LNCaP clone FGC (cell line): ENCODE measurements at regions not wholly inside any gene's neighbourhood (a gene's known extent, or its start where the extent isn't known, plus 50 kb on each side); places are given as distances from the start of the nearest gene placed in this dataset.
A peak's percentile ranks its signal among the peaks of the same experiment; 100 is the strongest.

ENCODE experiments used
- DNase-seq: peaks from one replicate; pipeline ENCODE4 v3.0.0-alpha.2; 2011; ENCODE audit warnings: low read depth
- H3K4me3 ChIP-seq: 2 replicates; pipeline ENCODE4 v1.5.1; 2011; ENCODE audit warnings: mild to moderate bottlenecking, low read depth, low read length, control low read depth
- CTCF ChIP-seq: IDR thresholded peaks from 2 replicates; pipeline ENCODE4 v1.5.1; 2012; ENCODE audit warnings: mild to moderate bottlenecking; ENCODE audit not compliant: control insufficient read depth, insufficient read depth; ENCODE audit errors: extremely low read depth

- no peak overlapping the region for H3K4me3 ChIP-seq
- no peak for TF ChIP-seq CTCF
- DNase-seq, result no peak
These were observed 609.4 kb upstream of the PKN2 start for GRCh38 chr1:88074661-88075060.

GRCh38 chr1:88075813-88076212, 608.3 kb upstream of the PKN2 start:
- no peak overlapping the region for H3K4me3 ChIP-seq
- DNase-seq, result no peak
- TF ChIP-seq CTCF, result no peak

- no peak for DNase-seq
- TF ChIP-seq CTCF, result peak; percentile 27; the same call in 1 of the 2 replicates
These were observed 605.0 kb upstream of the PKN2 start for GRCh38 chr1:88079036-88079435.

GRCh38 chr1:88080875-88081274, 603.2 kb upstream of the PKN2 start:
- H3K4me3 ChIP-seq, result no peak overlapping the region
- no peak for TF ChIP-seq CTCF
- DNase-seq, result no peak

More at GRCh38 chr1:88079036-88079435, 605.0 kb upstream of the PKN2 start:
- H3K4me3 ChIP-seq, result no peak overlapping the region

- TF ChIP-seq CTCF, result no peak
- no peak for DNase-seq
- H3K4me3 ChIP-seq, result no peak overlapping the region
These were observed 595.6 kb upstream of the PKN2 start for GRCh38 chr1:88088481-88088880.

- H3K4me3 ChIP-seq, result no peak overlapping the region
- no peak for TF ChIP-seq CTCF
- no peak for DNase-seq
These were observed 594.1 kb upstream of the PKN2 start for GRCh38 chr1:88089961-88090360.

- no peak for DNase-seq
- no peak for TF ChIP-seq CTCF
These were observed 585.2 kb upstream of the PKN2 start for GRCh38 chr1:88098881-88099280.

More at GRCh38 chr1:88098881-88099280, 585.2 kb upstream of the PKN2 start:
- no peak overlapping the region for H3K4me3 ChIP-seq
